ENCODE measurements at regions not wholly inside any gene's neighbourhood (a gene's known extent, or its start where the extent isn't known, plus 50 kb on each side); places are given as distances from the start of the nearest gene placed in this dataset.
"Not testable (repeated sequence)": the region's sequence is repeated elsewhere in the genome, so short reads cannot be mapped to it uniquely, and the experiment has no call there.

DNA sequence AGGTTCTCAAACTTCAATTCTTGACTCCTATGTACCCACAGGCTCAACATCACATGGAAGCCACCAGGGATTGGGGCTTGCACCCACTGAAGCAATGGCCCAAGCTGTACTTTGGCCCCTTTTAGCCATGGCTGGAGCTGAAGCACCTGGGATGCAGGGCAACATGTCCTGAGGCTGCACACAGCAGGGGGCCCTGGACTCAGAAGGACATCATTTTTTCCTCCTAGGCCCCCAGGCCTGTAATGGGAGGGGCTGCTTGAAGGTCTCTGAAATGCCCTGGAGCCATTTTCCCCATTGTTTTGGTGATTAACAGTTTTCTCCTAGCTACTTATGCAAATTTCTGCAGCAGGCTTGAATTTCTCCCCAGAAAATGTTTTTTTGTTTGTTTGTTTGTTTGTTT is 465.1 kb upstream of the PCDH10 start:
- Mint-ChIP-seq H3K27ac (no peak overlapping the region), H3K4me1 (no peaks in the 10 kb centered on the region), H3K4me3 (no peak overlapping the region), H3K27me3 (no peaks in the 10 kb centered on the region), H3K36me3 (no peaks in the 10 kb centered on the region), H3K9me3 (peaks cover 11% of the 10 kb centered on the region)
- POLR2A ChIA-PET = no interaction called here
- ATAC-seq (ENCODE audit: low read depth) (no peak), DNase-seq (no peak)

DNA sequence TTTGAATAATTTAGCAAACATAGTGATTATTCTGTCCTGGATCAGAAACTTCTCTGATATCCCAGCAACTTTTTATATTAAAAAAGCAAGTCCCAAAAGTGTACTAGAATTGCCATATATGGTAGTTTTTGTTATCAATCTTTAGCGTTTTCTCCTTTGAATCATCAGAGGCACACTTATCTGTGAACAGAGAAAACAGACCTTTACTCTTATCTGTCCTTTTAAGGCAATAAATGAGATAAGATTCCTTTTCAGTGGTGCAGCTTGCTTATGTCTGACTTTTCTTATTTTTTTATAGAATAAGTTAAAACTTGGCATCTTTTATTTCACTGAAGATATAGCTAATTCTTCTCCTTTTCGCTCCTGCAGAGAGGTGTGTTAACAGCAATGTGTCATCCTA is 458.1 kb upstream of the PCDH10 start:
- Mint-ChIP-seq H3K4me1 (no peaks in the 10 kb centered on the region), H3K36me3 (no peaks in the 10 kb centered on the region), H3K27me3 (no peaks in the 10 kb centered on the region), H3K27ac (no peak overlapping the region), H3K9me3 (peaks cover 5% of the 10 kb centered on the region), H3K4me3 (no peak overlapping the region)
- DNase-seq = no peak
- ATAC-seq (ENCODE audit: low read depth) = no peak
- POLR2A ChIA-PET = no interaction called here

DNA sequence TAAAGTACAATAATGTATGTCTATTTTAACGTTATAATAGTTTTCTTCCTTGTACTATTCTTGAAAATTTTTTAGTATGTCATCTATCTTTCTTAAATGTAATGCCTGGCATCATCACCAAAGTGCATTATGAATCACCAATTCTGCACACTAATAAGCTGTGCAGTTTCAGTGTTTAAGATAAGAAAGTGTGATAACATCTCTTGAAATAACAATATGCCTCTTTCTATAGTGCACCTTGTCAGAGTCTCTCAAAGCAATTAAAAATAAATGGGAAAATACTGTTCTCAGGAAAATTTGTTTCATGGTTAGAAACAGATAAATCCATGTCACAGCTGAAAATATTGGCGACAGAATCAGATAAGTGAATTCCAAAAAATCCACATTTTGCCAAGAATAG is 457.4 kb upstream of the PCDH10 start:
- POLR2A ChIA-PET = no interaction called here
- Mint-ChIP-seq H3K36me3 (no peaks in the 10 kb centered on the region), H3K27me3 (no peaks in the 10 kb centered on the region), H3K4me3 (no peak overlapping the region), H3K4me1 (no peaks in the 10 kb centered on the region), H3K9me3 (peaks cover 5% of the 10 kb centered on the region), H3K27ac (no peak overlapping the region)
- ATAC-seq (ENCODE audit: low read depth) = no peak
- DNase-seq = no peak

DNA sequence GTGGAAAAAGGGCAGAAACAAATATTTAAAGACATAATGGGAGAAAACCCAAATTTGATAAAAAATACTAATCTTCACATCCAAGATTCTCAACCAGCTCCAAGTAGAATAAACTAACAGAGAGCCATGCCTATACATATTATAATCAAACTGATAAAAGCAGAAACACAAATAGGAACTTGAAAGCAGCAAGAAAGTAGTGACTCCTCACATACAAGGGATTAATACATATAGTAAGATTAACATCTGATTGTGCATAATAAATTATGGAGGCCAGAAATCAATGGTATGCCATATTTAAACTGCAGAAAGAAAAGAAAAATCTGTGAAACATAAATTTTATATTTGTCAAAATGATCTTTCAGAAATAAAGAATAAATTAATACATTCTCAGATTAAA is 454.3 kb upstream of the PCDH10 start:
- no peak for ATAC-seq (ENCODE audit: low read depth)
- H3K9me3 Mint-ChIP-seq = peaks cover 5% of the 10 kb centered on the region
- DNase-seq = no peak
- no peaks in the 10 kb centered on the region for H3K4me1 Mint-ChIP-seq
- no peaks in the 10 kb centered on the region for H3K27me3 Mint-ChIP-seq
- no peak overlapping the region for H3K4me3 Mint-ChIP-seq
- POLR2A ChIA-PET = no interaction called here
- H3K27ac Mint-ChIP-seq = no peak overlapping the region
- H3K36me3 Mint-ChIP-seq = no peaks in the 10 kb centered on the region

DNA sequence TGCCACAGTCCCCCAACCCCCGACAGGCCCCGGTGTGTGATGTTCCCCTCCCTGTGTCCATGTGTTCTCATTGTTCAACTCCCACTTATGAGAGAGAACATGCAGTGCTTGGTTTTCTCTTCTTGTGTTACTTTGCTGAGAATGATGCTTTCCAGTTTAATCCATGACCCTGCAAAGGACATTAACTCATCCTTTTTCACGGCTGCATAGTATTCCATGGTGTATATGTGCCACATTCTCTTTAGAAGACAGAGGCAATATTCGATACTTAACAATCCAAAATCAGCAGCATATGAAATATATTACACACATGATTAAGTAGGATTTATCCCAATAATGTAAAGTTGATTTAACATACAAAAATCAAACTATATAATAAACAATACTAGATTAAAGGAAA is 451.6 kb upstream of the PCDH10 start:
- H3K27me3 Mint-ChIP-seq; ATAC-seq (ENCODE audit: low read depth); H3K27ac Mint-ChIP-seq; DNase-seq; H3K4me1 Mint-ChIP-seq; POLR2A ChIA-PET; H3K36me3 Mint-ChIP-seq; H3K9me3 Mint-ChIP-seq; H3K4me3 Mint-ChIP-seq: not testable (repeated sequence)

DNA sequence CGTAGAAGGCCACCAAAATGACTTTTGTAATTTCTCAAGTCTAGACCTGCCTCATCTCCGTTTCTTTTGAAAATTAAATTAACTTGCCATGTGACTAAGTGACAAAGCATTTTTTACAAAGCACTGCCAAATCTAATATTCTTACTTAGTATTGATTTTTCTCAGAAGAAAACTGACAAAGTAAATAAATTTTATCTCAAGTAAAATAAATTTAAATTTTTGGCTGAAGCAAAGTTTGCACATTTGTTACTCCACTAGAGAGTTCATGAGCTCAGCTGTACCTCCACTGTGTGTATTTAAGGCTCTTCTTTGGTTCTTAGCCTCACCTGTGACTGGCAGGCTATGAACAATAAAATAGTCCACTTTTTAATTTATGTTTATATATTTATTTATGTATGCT is 441.1 kb upstream of the PCDH10 start:
- Mint-ChIP-seq H3K9me3 (peaks cover 2% of the 10 kb centered on the region), H3K4me1 (no peaks in the 10 kb centered on the region), H3K36me3 (no peaks in the 10 kb centered on the region), H3K4me3 (no peak overlapping the region), H3K27me3 (no peaks in the 10 kb centered on the region), H3K27ac (no peak overlapping the region)
- DNase-seq (no peak), ATAC-seq (ENCODE audit: low read depth) (no peak)
- POLR2A ChIA-PET = no interaction called here

DNA sequence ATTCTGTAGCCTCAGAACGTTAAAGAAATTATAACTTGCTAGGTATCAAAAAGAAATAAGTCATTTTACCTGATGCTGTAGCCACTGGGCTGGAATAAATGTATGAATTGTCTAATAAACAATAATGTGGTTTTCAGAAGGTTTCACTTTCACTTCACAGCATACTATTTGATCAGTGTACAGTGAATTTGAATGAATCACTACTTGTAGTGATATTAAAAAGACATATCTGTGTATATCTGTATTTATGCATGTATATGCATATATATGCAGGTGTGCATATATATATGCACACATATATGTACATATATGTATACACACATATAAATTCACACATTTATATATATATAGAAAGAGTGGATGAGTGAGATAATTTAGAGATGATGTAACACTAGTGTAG is 440.0 kb upstream of the PCDH10 start:
- Mint-ChIP-seq H3K27ac (no peak overlapping the region), H3K27me3 (no peaks in the 10 kb centered on the region), H3K9me3 (peaks cover 2% of the 10 kb centered on the region), H3K36me3 (no peaks in the 10 kb centered on the region), H3K4me1 (no peaks in the 10 kb centered on the region), H3K4me3 (no peak overlapping the region)
- DNase-seq = no peak
- no peak for ATAC-seq (ENCODE audit: low read depth)
- POLR2A ChIA-PET = no interaction called here

DNA sequence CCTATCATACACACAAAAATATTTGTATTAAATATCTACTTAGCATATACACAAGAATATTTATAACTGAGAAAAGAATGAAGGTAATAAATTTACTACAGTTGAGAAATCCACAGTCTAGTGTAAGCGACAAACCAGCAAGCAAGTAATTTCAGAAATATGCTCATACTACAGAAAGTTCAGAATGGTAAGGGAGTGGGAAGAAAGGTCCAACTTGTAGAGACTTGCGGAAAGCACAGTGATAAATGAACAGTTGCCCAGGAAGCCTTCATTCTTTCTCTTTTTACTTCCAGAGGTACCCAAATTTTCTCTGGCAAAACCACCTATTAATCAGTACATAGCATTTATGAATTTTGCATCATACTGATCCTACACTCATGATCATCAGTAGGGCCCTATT is 438.1 kb upstream of the PCDH10 start:
- H3K27me3 Mint-ChIP-seq = no peaks in the 10 kb centered on the region
- H3K9me3 Mint-ChIP-seq = peaks cover 2% of the 10 kb centered on the region
- POLR2A ChIA-PET = no interaction called here
- no peaks in the 10 kb centered on the region for H3K36me3 Mint-ChIP-seq
- H3K4me3 Mint-ChIP-seq = no peak overlapping the region
- no peak for ATAC-seq (ENCODE audit: low read depth)
- DNase-seq = no peak
- H3K4me1 Mint-ChIP-seq = no peaks in the 10 kb centered on the region
- no peak overlapping the region for H3K27ac Mint-ChIP-seq

- DNase-seq (no peak), ATAC-seq (ENCODE audit: low read depth) (no peak)
- no peak overlapping the region for H3K27ac Mint-ChIP-seq
- H3K4me1 Mint-ChIP-seq = no peaks in the 10 kb centered on the region
- no peak overlapping the region for H3K4me3 Mint-ChIP-seq
- no peaks in the 10 kb centered on the region for H3K27me3 Mint-ChIP-seq
- POLR2A ChIA-PET = no interaction called here
- H3K36me3 Mint-ChIP-seq = no peaks in the 10 kb centered on the region
- peaks cover 2% of the 10 kb centered on the region for H3K9me3 Mint-ChIP-seq
Measured at GRCh38 chr4:132737344-132737743, 411.8 kb upstream of the PCDH10 start.

GRCh38 chr4:132759199-132759780 is 389.8 kb upstream of the PCDH10 start:
- no peak for ATAC-seq (ENCODE audit: low read depth)
- H3K4me3 Mint-ChIP-seq = no peak overlapping the region
- no peaks in the 10 kb centered on the region for H3K36me3 Mint-ChIP-seq

GRCh38 chr4:132763465-132763864 is 385.6 kb upstream of the PCDH10 start:
- Mint-ChIP-seq H3K36me3 (no peaks in the 10 kb centered on the region), H3K27me3 (no peaks in the 10 kb centered on the region), H3K27ac (no peak overlapping the region), H3K4me1 (no peaks in the 10 kb centered on the region), H3K9me3 (no peaks in the 10 kb centered on the region), H3K4me3 (no peak overlapping the region)
- POLR2A ChIA-PET = no interaction called here
- DNase-seq (no peak), ATAC-seq (ENCODE audit: low read depth) (no peak)

More at GRCh38 chr4:132759199-132759780, 389.8 kb upstream of the PCDH10 start:
- H3K27ac Mint-ChIP-seq = no peak overlapping the region
- no peaks in the 10 kb centered on the region for H3K9me3 Mint-ChIP-seq
- POLR2A ChIA-PET = no interaction called here
- no peaks in the 10 kb centered on the region for H3K27me3 Mint-ChIP-seq
- DNase-seq = no peak
- H3K4me1 Mint-ChIP-seq = no peaks in the 10 kb centered on the region

DNA sequence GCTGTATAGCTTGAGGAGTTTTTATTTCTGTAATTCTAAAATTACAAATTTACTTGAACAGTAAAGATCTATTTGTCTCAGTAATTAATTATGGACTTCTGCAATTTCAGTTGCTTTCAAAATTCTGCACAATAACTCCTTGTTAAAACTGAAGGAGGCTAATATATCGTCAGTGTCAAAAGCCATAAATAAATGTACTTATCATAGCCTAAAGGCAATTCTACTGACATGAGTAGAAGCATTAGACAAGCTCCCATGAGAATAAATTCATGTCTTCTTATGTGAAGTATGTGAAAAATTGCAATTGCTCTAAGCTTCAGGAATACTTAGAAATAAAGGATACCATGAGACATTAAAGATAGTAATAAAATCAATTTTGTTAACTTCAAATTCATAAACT is 381.2 kb upstream of the PCDH10 start:
- DNase-seq (no peak), ATAC-seq (ENCODE audit: low read depth) (no peak)
- H3K4me3 Mint-ChIP-seq = no peak overlapping the region
- no peaks in the 10 kb centered on the region for H3K27me3 Mint-ChIP-seq
- H3K9me3 Mint-ChIP-seq = peaks cover 2% of the 10 kb centered on the region
- no peaks in the 10 kb centered on the region for H3K4me1 Mint-ChIP-seq
- H3K36me3 Mint-ChIP-seq = no peaks in the 10 kb centered on the region
- POLR2A ChIA-PET = no interaction called here
- H3K27ac Mint-ChIP-seq = no peak overlapping the region

DNA sequence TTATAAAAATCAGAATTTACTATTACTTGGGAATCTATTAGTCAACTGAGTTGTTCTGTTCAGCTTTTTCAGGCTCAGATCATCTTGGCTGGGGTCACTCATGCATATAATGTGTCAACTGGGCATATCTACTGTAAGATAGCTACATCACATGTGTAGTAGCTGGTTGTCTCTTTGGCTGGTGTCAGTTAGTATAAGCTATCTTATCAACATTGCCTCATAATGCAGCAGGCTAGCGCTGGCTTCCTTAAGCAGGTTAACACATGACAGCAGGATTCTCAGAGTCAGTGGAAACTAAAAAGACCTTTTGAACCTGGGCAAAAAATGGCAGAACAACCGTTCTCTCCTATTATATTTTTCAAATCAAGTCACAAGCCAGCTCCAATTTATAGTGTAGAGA is 378.3 kb upstream of the PCDH10 start:
- DNase-seq (no peak), ATAC-seq (ENCODE audit: low read depth) (no peak)
- no peak overlapping the region for H3K27ac Mint-ChIP-seq
- POLR2A ChIA-PET = no interaction called here
- H3K4me1 Mint-ChIP-seq = no peaks in the 10 kb centered on the region
- H3K4me3 Mint-ChIP-seq = no peak overlapping the region
- peaks cover 2% of the 10 kb centered on the region for H3K9me3 Mint-ChIP-seq
- H3K36me3 Mint-ChIP-seq = no peaks in the 10 kb centered on the region
- H3K27me3 Mint-ChIP-seq = no peaks in the 10 kb centered on the region

- no peaks in the 10 kb centered on the region for H3K4me1 Mint-ChIP-seq
Measured at GRCh38 chr4:132792310-132792709, 356.8 kb upstream of the PCDH10 start.

GRCh38 chr4:132797856-132798255 is 351.2 kb upstream of the PCDH10 start:
- H3K9me3 Mint-ChIP-seq = no peaks in the 10 kb centered on the region

More at GRCh38 chr4:132792310-132792709, 356.8 kb upstream of the PCDH10 start:
- no peaks in the 10 kb centered on the region for H3K27me3 Mint-ChIP-seq
- DNase-seq (no peak), ATAC-seq (ENCODE audit: low read depth) (no peak)
- H3K27ac Mint-ChIP-seq = no peak overlapping the region
- no peaks in the 10 kb centered on the region for H3K9me3 Mint-ChIP-seq
- POLR2A ChIA-PET = no interaction called here
- no peaks in the 10 kb centered on the region for H3K36me3 Mint-ChIP-seq
- H3K4me3 Mint-ChIP-seq = no peak overlapping the region

More at GRCh38 chr4:132797856-132798255, 351.2 kb upstream of the PCDH10 start:
- no peak overlapping the region for H3K27ac Mint-ChIP-seq
- no peaks in the 10 kb centered on the region for H3K27me3 Mint-ChIP-seq
- no peak for ATAC-seq (ENCODE audit: low read depth)
- DNase-seq = no peak
- POLR2A ChIA-PET = no interaction called here
- H3K4me3 Mint-ChIP-seq = no peak overlapping the region
- no peaks in the 10 kb centered on the region for H3K4me1 Mint-ChIP-seq
- H3K36me3 Mint-ChIP-seq = no peaks in the 10 kb centered on the region

Measured in activated naive CD8-positive, alpha-beta T cell treated with anti-CD3 and anti-CD28 coated beads, Interleukin-2, amount 10 ng/mL, durations not matched to agents 7 days and 5 days (primary cell).